Sigmoid colon (tissue), 4 donors: ENCODE measurements at regions not wholly inside any gene's neighbourhood (a gene's known extent, or its start where the extent isn't known, plus 50 kb on each side); places are given as distances from the start of the nearest gene placed in this dataset.

ENCODE experiments used
- EP300 ChIP-seq, 4 donors: sonication (generic); formaldehyde crosslinking; IDR thresholded peaks; one replicate each; pipeline ENCODE4 v1.6.1; 2017; ENCODE audit warnings: antibody characterized with exemption in 4 of 4
- TF ChIP-seq, protein P1 (sequence below), 4 experiments: fragments of 450-650 bp in 3 of 4; fragments of 200-600 bp in 1 of 4; IDR thresholded peaks; one replicate each; pipeline ENCODE4 v1.5.1; 2016 to 2019; ENCODE audit warnings: antibody characterized with exemption in 4 of 4, mild to moderate bottlenecking in 3 of 4, moderate library complexity in 2 of 4

DNA sequence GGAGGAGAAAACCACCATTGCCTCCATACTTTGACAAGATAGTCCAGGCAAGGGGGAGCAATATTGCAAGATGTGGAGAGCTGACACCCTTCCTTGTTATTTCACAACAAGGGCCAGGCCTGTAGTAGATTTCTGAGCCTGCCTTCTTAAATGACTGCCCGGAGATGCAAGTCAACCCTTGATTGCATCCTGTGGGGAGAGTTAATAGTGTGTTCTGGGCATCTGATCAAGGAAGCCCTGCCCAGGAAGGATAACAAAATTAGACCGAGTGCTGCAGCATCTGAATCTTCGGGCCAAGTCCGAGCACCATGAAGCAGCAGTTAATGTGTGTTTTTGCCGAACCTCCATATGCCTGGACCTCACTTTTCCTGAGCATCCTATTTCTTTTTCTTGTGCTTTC lies 382.3 kb downstream of the PRDM2 start:
- no peak for TF ChIP-seq EP300 (IDR thresholded peaks at IDR 0.05)
- TF ChIP-seq, protein P1, sequence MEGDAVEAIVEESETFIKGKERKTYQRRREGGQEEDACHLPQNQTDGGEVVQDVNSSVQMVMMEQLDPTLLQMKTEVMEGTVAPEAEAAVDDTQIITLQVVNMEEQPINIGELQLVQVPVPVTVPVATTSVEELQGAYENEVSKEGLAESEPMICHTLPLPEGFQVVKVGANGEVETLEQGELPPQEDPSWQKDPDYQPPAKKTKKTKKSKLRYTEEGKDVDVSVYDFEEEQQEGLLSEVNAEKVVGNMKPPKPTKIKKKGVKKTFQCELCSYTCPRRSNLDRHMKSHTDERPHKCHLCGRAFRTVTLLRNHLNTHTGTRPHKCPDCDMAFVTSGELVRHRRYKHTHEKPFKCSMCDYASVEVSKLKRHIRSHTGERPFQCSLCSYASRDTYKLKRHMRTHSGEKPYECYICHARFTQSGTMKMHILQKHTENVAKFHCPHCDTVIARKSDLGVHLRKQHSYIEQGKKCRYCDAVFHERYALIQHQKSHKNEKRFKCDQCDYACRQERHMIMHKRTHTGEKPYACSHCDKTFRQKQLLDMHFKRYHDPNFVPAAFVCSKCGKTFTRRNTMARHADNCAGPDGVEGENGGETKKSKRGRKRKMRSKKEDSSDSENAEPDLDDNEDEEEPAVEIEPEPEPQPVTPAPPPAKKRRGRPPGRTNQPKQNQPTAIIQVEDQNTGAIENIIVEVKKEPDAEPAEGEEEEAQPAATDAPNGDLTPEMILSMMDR (IDR thresholded peaks at IDR 0.05) = no peak
